Natural killer cell (primary cell): ENCODE measurements at regions not wholly inside any gene's neighbourhood (a gene's known extent, or its start where the extent isn't known, plus 50 kb on each side); places are given as distances from the start of the nearest gene placed in this dataset.

ENCODE experiments used
- ATAC-seq, 3 donors: fragments of 150-1000 bp in 2 of 3; fragments of 200-7000 bp in 1 of 3; cut with Tn5 transposase; 1 replicate in 1 of 3; 2 replicates in 2 of 3; pipeline ENCODE4 v1.10.0; 2021; ENCODE audit warnings: mild to moderate bottlenecking in 2 of 3, moderate library complexity in 2 of 3
- DNase-seq, 2 donors: peaks; one replicate each; pipeline versions ENCODE4 v3.0.0 to v3.0.0-alpha.2; 2013 to 2021; ENCODE audit warnings: mixed read lengths in 1 of 2
- H3K27ac ChIP-seq: one replicate; pipeline ENCODE4 v1.5.1; 2013; ENCODE audit warnings: mild to moderate bottlenecking, low read length
- H3K27me3 ChIP-seq: one replicate; pipeline ENCODE4 v1.6.1; 2013; ENCODE audit warnings: low read length; ENCODE audit not compliant: control insufficient read depth, insufficient read depth
- H3K36me3 ChIP-seq: one replicate; pipeline ENCODE4 v1.6.1; 2013; ENCODE audit warnings: low read length; ENCODE audit not compliant: control insufficient read depth, insufficient read depth
- H3K4me1 ChIP-seq: one replicate; pipeline ENCODE4 v1.6.1; 2013; ENCODE audit warnings: low read length; ENCODE audit not compliant: control insufficient read depth, insufficient read depth
- H3K4me3 ChIP-seq: one replicate; pipeline ENCODE4 v1.5.1; 2013; ENCODE audit warnings: low read length
- H3K9me3 ChIP-seq: one replicate; pipeline ENCODE4 v1.6.1; 2013; ENCODE audit warnings: low read length; ENCODE audit not compliant: control insufficient read depth, insufficient read depth
- H3K27ac Mint-ChIP-seq, 2 donors: one replicate each; pipeline ENCODE4 v1.8.0; 2022; ENCODE audit warnings: mild to moderate bottlenecking in 2 of 2, mixed read lengths in 2 of 2, moderate library complexity in 1 of 2
- H3K27me3 Mint-ChIP-seq, 2 donors: one replicate each; pipeline ENCODE4 v1.8.0; 2022; ENCODE audit warnings: low read depth in 2 of 2, mixed read lengths in 2 of 2
- H3K36me3 Mint-ChIP-seq: one replicate; pipeline ENCODE4 v1.8.0; 2022; ENCODE audit warnings: mixed read lengths
- H3K4me1 Mint-ChIP-seq, 2 donors: one replicate each; pipeline ENCODE4 v1.8.0; 2022; ENCODE audit warnings: mixed read lengths in 2 of 2
- H3K4me3 Mint-ChIP-seq: one replicate; pipeline ENCODE4 v1.8.0; 2022; ENCODE audit warnings: mild to moderate bottlenecking, moderate library complexity, mixed read lengths
- H3K9me3 Mint-ChIP-seq, 2 donors: one replicate each; pipeline ENCODE4 v1.8.0; 2022; ENCODE audit warnings: mixed read lengths in 2 of 2
- WGBS: methylation state at CpG from one replicate; pipeline ENCODE4 v1.1.7; 2013; ENCODE audit warnings: missing lambda C conversion rate; ENCODE audit not compliant: insufficient coverage; 5-methylcytosine and 5-hydroxymethylcytosine counted together
- intact Hi-C: fragments of 100-400 bp; cut with micrococcal nuclease; formaldehyde crosslinking; loops from one replicate; pipeline ENCODE4 v1.14.2; 2022
- TF ChIP-seq, protein P1 (sequence below): fragments of 200-600 bp; IDR thresholded peaks from one replicate; pipeline ENCODE4 v1.8.0; 2022; ENCODE audit warnings: antibody characterized with exemption

DNA sequence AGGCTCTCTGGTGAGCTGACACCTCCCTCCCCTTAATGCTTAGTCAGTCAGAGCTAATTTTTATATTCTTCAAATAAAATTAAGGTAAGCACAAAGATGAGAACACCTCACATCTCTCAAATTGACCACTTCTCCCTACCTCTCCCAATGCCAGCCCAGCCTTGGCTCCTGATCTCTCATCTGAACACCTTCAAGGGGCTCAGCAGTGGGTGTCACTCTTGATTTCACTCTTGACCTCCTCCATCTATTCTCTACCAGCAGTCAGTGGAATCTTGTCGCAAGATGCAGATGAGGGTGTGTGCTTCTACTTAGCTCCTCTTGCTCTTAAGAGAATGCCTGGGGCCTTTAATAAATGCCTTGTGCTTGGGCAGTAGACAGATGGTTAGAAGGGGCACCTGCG is 309.0 kb upstream of the IRX3 start:
- TF ChIP-seq, protein P1, sequence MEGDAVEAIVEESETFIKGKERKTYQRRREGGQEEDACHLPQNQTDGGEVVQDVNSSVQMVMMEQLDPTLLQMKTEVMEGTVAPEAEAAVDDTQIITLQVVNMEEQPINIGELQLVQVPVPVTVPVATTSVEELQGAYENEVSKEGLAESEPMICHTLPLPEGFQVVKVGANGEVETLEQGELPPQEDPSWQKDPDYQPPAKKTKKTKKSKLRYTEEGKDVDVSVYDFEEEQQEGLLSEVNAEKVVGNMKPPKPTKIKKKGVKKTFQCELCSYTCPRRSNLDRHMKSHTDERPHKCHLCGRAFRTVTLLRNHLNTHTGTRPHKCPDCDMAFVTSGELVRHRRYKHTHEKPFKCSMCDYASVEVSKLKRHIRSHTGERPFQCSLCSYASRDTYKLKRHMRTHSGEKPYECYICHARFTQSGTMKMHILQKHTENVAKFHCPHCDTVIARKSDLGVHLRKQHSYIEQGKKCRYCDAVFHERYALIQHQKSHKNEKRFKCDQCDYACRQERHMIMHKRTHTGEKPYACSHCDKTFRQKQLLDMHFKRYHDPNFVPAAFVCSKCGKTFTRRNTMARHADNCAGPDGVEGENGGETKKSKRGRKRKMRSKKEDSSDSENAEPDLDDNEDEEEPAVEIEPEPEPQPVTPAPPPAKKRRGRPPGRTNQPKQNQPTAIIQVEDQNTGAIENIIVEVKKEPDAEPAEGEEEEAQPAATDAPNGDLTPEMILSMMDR = no peak

DNA sequence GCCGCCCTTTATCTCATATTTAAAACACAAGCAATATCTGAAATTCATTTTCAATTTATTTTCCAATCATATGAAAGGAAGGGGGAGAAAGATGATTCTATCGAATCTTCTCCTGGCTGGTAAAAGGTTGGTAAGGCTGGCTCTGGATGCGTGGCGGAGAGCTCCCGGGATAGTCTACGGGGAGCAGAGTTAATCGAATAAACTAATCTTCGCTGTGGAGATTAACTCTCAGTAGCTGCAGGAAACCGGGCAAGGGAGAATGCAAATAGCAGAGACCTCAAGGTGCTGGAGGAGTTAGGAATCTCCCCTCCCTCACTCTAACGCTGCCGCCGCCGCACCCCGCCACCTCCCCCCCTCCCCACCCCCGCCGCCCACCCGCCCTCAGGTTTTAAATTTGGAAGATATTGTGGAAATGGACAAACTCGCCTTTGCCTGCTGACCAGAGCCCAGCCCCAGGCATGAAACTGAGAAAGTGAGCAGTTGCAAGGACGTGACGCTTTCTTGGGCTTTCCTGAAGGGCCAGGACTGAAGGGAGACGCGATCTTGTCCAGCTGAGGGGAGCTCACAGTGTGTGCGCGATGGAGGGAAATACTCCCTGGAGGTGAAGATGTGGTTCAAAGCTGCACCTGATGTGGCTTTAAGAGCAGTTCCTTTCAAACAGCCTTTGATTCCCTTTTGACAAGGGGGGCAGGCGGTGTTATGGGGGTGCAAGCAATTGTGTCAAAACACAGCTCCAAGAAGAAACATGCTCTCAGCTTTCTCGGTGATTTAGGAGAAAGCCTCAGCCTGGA is 308.2 kb upstream of the IRX3 start:
- intact Hi-C loops = no loop called here
- no peak overlapping the region for H3K4me3 Mint-ChIP-seq
- WGBS = 17% methylated on average over 18 of the region's 26 CpGs

More for the DNA sequence above, 309.0 kb upstream of the IRX3 start:
- ATAC-seq (no peak), DNase-seq (no peak)
- H3K27ac ChIP-seq = no peak overlapping the region
- 50% methylated on average over 2 of the region's 2 CpGs for WGBS
- H3K4me3 ChIP-seq = no peak overlapping the region
- Mint-ChIP-seq H3K27me3 (peaks cover 16 to 39% of the 10 kb centered on the region in 2 donors), H3K4me3 (no peak overlapping the region), H3K9me3 (peaks cover 2 to 5% of the 10 kb centered on the region in 2 donors), H3K4me1 (no peaks in the 10 kb centered on the region), H3K36me3 (no peaks in the 10 kb centered on the region), H3K27ac (no peak overlapping the region)
- no peaks in the 10 kb centered on the region for H3K9me3 ChIP-seq
- intact Hi-C loops = no loop called here
- H3K36me3 ChIP-seq = no peaks in the 10 kb centered on the region
- no peaks in the 10 kb centered on the region for H3K4me1 ChIP-seq
- H3K27me3 ChIP-seq = peaks cover 2% of the 10 kb centered on the region

GRCh38 chr16:54591816-54592246 is 305.2 kb upstream of the IRX3 start:
- Histone ChIP-seq H3K36me3 (no peaks in the 10 kb centered on the region), H3K27ac (no peak overlapping the region), H3K4me3 (no peak overlapping the region), H3K4me1 (no peaks in the 10 kb centered on the region), H3K27me3 (peaks cover 2% of the 10 kb centered on the region), H3K9me3 (no peaks in the 10 kb centered on the region)
- Mint-ChIP-seq H3K9me3 (peaks cover 0 to 3% of the 10 kb centered on the region in 2 donors), H3K4me1 (no peaks in the 10 kb centered on the region), H3K27me3 (peaks cover 17 to 27% of the 10 kb centered on the region in 2 donors), H3K27ac (no peak overlapping the region), H3K4me3 (no peak overlapping the region), H3K36me3 (no peaks in the 10 kb centered on the region)
- DNase-seq (no peak), ATAC-seq (peak in 1 of 3 donors; percentile 24)
- 19% methylated on average over 7 of the region's 7 CpGs for WGBS
- intact Hi-C loops = no loop called here
- TF ChIP-seq, protein P1 = no peak

More for the DNA sequence above, 308.2 kb upstream of the IRX3 start:
- no peak for ATAC-seq
- Histone ChIP-seq H3K9me3 (no peaks in the 10 kb centered on the region), H3K4me1 (no peaks in the 10 kb centered on the region), H3K4me3 (no peak overlapping the region), H3K27ac (no peak overlapping the region), H3K27me3 (peaks cover 2% of the 10 kb centered on the region), H3K36me3 (no peaks in the 10 kb centered on the region)
- Mint-ChIP-seq H3K27ac (no peak overlapping the region), H3K36me3 (no peaks in the 10 kb centered on the region), H3K4me1 (no peaks in the 10 kb centered on the region), H3K9me3 (peaks cover 0 to 3% of the 10 kb centered on the region in 2 donors), H3K27me3 (peaks cover 16 to 39% of the 10 kb centered on the region in 2 donors)
- TF ChIP-seq, protein P1 = no peak
- no peak for DNase-seq

DNA sequence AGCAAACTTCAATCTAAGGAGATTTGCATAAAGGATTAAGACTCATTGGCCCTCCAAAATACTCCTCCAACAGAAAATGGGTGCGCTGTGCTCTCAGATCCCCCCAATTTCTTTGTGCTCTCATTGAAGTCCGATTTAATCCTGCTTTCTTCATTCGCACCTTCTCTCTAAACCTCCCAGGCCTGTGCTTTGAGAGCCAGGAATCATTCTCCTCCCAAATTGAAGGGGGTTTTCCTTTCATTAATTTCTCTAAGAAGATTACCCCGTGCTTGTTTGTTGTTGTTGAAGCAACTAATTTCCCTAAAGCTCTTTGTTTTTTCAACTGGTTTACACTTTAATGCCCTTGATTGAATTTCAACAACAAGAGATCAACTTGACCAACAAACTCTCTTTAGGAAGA is 304.2 kb upstream of the IRX3 start:
- Histone ChIP-seq H3K27ac (no peak overlapping the region), H3K9me3 (no peaks in the 10 kb centered on the region), H3K4me3 (no peak overlapping the region), H3K27me3 (peaks cover 2% of the 10 kb centered on the region), H3K36me3 (no peaks in the 10 kb centered on the region), H3K4me1 (no peaks in the 10 kb centered on the region)
- Mint-ChIP-seq H3K4me1 (no peaks in the 10 kb centered on the region), H3K36me3 (no peaks in the 10 kb centered on the region), H3K9me3 (peaks cover 0 to 3% of the 10 kb centered on the region in 2 donors), H3K27ac (no peak overlapping the region), H3K4me3 (no peak overlapping the region), H3K27me3 (peaks cover 13 to 20% of the 10 kb centered on the region in 2 donors)
- WGBS = 57% methylated on average over 3 of the region's 4 CpGs
- ATAC-seq = no peak
- intact Hi-C loops = no loop called here
- TF ChIP-seq, protein P1 = no peak
- DNase-seq = no peak
